Right cardiac atrium (tissue), 5 donors: ENCODE measurements at regions not wholly inside any gene's neighbourhood (a gene's known extent, or its start where the extent isn't known, plus 50 kb on each side); places are given as distances from the start of the nearest gene placed in this dataset.
A peak's percentile ranks its signal among the peaks of the same experiment; 100 is the strongest.

ENCODE experiments used
- ATAC-seq, 2 donors: fragments of 200-7000 bp; cut with Tn5 transposase; one replicate each; pipeline versions ENCODE4 v1.8.0 to v1.9.1; 2020; ENCODE audit warnings: moderate library complexity in 2 of 2, mild to moderate bottlenecking in 1 of 2
- DNase-seq, 3 donors: peaks; one replicate each; pipeline ENCODE4 v3.0.0-alpha.2; 2020
- H3K27ac ChIP-seq: one replicate; pipeline ENCODE4 v1.5.1; 2013; ENCODE audit warnings: mild to moderate bottlenecking, low read length, control low read depth, moderate library complexity
- H3K27me3 ChIP-seq: one replicate; pipeline ENCODE4 v1.6.1; 2013; ENCODE audit not compliant: control insufficient read depth, insufficient read depth
- H3K4me1 ChIP-seq: one replicate; pipeline ENCODE4 v1.6.1; 2013; ENCODE audit warnings: low read length; ENCODE audit not compliant: control insufficient read depth, insufficient read depth
- H3K4me3 ChIP-seq: one replicate; pipeline ENCODE4 v1.5.1; 2013; ENCODE audit warnings: low read length, control low read depth
- H3K9me3 ChIP-seq: one replicate; pipeline ENCODE4 v1.6.1; 2013; ENCODE audit warnings: low read length; ENCODE audit not compliant: control insufficient read depth
- WGBS: extraction: QIAGEN DNeasy Blood & Tissue Kit; methylation state at CpG from one replicate; pipeline ENCODE4 v1.1.7; 2013; 5-methylcytosine and 5-hydroxymethylcytosine counted together
- intact Hi-C, 4 donors: fragments of 100-400 bp; cut with DNase I; formaldehyde crosslinking; loops; one replicate each; pipeline versions ENCODE4 v1.11.0 to v1.14.0; 2022 to 2023
- donor health status: healthy with polysubstance abuse.
- donor health status: DM: no; HTN: yes; CAD: no.
- donor health status: DM: no; HTN: no; CAD: no.
- donor health status: DM: no; HTN: yes; CAD: no; lungs with severe emphysema.
- donor health status: DM: yes; HTN: yes; CAD: no.

DNA sequence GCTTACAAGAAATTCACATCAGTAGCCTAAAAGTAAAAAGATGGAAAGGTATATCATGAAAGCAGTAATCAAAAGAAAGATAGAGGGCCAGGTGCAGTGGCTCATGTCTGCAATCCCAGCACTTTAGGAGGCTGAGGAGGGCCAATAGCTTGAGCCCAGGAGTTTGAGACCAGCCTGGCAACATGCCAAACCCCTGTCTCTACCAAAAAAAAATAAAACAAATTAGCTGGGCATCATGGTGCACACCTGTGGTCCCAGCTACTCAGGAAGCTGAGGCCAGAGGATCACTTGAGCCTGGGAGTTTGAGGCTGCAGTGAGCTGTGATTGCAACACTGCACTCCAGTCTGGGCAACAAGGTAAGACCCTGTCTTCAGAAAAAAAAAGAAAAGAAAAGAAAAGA, 55.5 kb downstream of the GSPT2 start:
- ATAC-seq (no peak), DNase-seq (no peak)
- Histone ChIP-seq H3K9me3 (no peaks in the 10 kb centered on the region), H3K4me3 (no peak overlapping the region), H3K27ac (no peak overlapping the region), H3K4me1 (no peaks in the 10 kb centered on the region), H3K27me3 (no peaks in the 10 kb centered on the region)
- intact Hi-C loops: no loop called here

DNA sequence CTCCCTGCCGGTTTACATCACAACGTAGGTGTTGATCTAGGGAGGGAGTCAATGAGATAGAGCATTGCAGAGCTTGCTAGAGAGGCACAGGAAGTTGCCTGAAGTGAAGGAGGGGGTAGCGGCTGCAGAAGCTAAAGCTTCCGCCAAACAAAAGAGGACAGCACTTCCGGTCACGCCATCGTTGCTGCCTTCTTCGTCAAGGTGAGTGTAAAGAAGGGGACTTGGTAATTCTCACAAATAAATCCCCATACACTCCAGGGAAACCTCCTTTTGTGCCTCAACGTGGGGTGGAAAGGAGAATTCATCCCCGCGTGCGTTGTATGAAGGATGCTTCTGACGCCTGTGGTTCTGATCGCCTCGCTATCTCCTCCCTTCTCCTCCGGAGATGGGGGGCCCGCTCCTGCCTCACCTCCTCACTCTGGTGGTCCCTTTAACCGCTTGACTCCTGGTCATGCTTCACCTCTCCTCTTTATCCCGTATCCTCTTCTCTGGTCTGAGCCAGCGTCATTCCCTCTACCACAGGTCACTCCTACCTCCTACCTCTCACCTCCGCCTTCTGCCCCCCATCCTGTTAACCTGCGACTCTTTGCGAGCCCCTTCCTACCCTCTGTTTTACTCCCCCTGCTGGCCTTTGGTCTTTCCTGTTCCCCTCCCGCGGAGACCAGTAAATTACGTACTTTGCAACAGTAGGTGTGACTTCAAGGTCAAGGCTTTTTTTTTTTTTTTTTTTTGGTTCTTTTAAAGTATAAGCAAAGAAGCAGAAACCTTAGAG, 59.9 kb downstream of the GSPT2 start:
- intact Hi-C loops: no loop called here
- no peaks in the 10 kb centered on the region for H3K27me3 ChIP-seq
- under 1% methylated on average over 26 of the region's 26 CpGs for WGBS
- no peaks in the 10 kb centered on the region for H3K4me1 ChIP-seq
- peak overlapping the region; percentile 93 for H3K27ac ChIP-seq
- H3K4me3 ChIP-seq: peak overlapping the region; percentile 94
- ATAC-seq (peak; percentile 86 to 91), DNase-seq (peak; percentile 43 to 61 (median 54))
- no peaks in the 10 kb centered on the region for H3K9me3 ChIP-seq

DNA sequence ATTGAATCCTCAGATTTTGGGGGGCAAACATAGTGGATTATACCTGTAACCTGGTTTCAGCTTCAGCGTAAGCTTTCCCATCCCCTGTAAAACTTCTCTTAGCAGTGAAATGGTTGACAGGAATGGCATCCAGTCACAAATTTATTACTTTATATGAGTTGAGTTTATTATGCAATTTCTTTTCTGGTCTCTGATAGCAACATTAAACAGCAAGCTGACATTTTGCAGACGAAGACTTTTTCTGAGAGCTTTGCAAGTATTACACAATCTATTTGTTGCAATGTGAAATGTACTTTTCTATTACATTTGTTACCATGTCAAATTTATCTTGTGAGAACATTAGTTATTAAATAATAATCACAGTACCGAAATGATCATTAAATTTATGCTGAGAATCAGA, 60.6 kb downstream of the GSPT2 start:
- H3K27ac ChIP-seq: no peak overlapping the region

DNA sequence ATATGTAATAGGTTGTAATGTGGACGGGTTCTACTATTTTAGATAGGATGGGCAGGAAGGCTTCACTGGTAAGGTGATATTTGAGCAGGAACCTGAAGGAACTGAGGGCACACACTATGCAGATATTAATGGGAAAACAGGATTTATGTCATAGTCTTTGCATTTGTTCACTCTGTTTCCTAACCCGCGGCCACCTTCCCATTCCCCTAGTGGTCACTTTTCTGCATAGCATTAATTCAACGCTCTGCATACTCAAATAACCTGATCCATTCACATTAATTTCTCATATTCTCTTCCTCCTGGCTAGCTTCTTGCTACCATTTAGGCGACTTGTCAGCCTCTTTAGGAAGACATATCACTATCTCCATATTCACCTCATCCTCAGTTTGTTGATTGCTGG, 61.5 kb downstream of the GSPT2 start:
- no peaks in the 10 kb centered on the region for H3K27me3 ChIP-seq
- no peaks in the 10 kb centered on the region for H3K4me1 ChIP-seq
- H3K27ac ChIP-seq: no peak overlapping the region
- H3K4me3 ChIP-seq: no peak overlapping the region
- no peaks in the 10 kb centered on the region for H3K9me3 ChIP-seq
- intact Hi-C loops: no loop called here
- ATAC-seq (no peak), DNase-seq (no peak)
- WGBS: 93% methylated on average over 5 of the region's 5 CpGs

More for the DNA sequence above, 60.6 kb downstream of the GSPT2 start:
- Histone ChIP-seq H3K9me3 (no peaks in the 10 kb centered on the region), H3K27me3 (no peaks in the 10 kb centered on the region), H3K4me3 (peak overlapping the region; percentile 94), H3K4me1 (no peaks in the 10 kb centered on the region)
- 69% methylated on average over 3 of the region's 3 CpGs for WGBS
- intact Hi-C loops: no loop called here
- ATAC-seq: no peak
- no peak for DNase-seq

DNA sequence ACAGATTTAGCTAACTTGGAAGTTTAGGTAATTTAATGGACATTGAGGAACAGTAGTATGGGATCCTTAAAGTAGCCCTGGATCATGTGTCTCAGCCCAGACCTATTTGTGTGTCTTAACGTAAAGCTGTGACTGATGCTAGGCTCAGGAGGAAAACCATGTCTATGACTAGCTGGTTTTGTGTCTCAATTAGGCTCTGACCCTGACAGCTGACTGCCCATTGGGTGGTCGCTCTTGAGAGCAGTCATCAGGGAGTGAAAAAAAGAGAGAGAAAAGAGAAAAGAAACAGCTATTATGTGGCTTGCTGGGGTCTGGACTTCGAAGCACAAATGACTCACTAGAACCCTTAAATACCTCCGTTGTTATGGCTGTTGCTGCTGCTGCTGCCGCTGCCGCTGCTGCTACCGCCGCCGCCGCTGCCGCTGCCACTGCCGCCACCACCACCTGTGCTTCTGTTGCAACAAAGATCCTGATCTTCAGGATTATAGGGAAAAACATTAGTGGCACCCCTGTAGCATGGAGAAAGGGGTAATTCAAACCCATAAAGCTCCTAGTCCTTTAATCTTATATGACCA, 70.7 kb downstream of the GSPT2 start:
- no peak for DNase-seq
- Histone ChIP-seq H3K27me3 (no peaks in the 10 kb centered on the region), H3K9me3 (no peaks in the 10 kb centered on the region), H3K4me1 (no peaks in the 10 kb centered on the region), H3K27ac (no peak overlapping the region), H3K4me3 (no peak overlapping the region)
- no peak for ATAC-seq
- intact Hi-C loops: no loop called here
- WGBS: 90% methylated on average over 12 of the region's 12 CpGs

DNA sequence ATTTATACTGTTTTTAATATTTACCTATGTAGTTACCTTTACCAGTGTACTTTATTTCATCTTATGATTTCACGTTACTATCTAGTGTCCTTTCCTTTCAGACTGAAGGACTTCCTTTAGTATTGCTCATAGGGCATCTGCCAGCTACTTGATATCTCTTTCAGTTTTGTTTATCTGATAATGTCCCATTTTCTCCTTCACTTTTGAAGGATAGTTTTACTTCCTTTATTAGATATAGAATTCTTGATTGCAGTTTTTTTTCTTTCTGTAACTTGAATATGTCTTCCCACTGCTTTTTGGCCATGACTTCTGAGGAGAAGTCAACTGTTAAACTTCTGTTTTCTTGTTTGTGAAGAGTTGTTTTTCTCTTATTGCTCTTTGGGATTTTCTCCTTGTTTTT, 69.4 kb upstream of the MAGED1 start:
- no peak for DNase-seq
- WGBS: 44% methylated on average over 1 of the region's 1 CpG
- Histone ChIP-seq H3K27ac (no peak overlapping the region), H3K27me3 (no peaks in the 10 kb centered on the region), H3K4me3 (no peak overlapping the region), H3K4me1 (peaks cover 1% of the 10 kb centered on the region), H3K9me3 (no peaks in the 10 kb centered on the region)
- ATAC-seq: no peak
- intact Hi-C loops: no loop called here

DNA sequence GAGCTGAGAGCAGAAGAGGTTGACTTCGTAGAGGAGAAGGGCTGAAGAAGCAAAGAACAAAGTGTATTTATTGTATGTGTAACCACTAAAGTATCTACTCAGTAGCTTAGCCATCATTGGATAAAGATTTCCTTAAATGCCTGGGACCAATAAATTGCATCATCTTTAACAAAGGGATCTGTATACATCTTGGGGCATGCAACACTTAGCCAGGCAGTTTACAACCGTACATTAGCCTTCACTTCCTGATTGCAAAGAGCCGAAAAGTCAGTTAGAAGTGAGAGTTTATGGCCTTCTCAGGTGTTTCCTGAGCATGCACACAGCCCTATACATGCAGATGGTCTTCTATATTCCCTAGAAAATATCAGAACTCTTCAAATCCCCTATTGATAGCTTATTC, 68.0 kb upstream of the MAGED1 start:
- ATAC-seq: no peak
- intact Hi-C loops: no loop called here
- no peak for DNase-seq
- Histone ChIP-seq H3K4me3 (no peak overlapping the region), H3K4me1 (peaks cover 1% of the 10 kb centered on the region), H3K27me3 (no peaks in the 10 kb centered on the region), H3K27ac (no peak overlapping the region), H3K9me3 (no peaks in the 10 kb centered on the region)
- WGBS: 86% methylated on average over 3 of the region's 3 CpGs

DNA sequence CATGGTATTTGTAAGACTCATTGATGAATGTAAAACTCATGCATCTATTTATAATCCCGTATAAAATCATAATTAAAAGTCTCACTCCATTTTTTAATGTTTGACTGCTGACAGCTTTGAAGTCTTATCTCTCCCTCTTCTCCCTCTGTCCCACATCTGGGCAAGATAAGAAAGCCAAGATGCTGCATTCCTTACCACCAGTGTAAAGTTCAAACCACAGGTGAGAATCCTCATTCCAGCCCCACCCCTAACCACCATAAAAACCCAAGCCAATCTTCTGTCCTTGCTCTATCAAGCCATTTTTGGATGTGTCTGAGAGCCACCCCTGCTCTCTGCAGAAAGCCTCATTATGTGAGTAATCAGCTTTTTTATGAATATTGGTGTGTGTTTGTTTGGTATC, 59.3 kb upstream of the MAGED1 start:
- H3K27ac ChIP-seq: no peak overlapping the region
- no peaks in the 10 kb centered on the region for H3K27me3 ChIP-seq
- H3K4me1 ChIP-seq: no peaks in the 10 kb centered on the region
- WGBS: 59% methylated on average over 1 of the region's 1 CpG
- no peaks in the 10 kb centered on the region for H3K9me3 ChIP-seq
- intact Hi-C loops: no loop called here
- no peak for DNase-seq
- no peak for ATAC-seq
- H3K4me3 ChIP-seq: no peak overlapping the region

DNA sequence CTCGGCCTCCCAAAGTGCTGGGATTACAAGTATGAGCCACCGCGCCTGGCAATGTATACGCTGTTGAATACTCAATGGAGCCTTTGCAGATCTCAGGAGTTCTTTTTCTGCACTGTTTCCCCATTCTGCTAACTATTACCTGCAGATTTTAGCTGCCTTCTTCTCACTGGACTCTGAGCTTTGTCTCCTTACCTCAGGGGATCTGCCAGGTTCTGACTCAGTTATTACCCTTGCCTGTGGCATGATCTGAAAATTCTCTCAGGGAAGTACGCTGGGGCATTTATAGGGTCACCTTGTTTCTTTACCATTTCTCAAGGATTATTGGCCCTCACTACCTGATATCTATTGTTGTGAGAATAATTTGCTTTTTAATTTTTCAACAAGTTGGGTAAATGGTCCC, 56.6 kb upstream of the MAGED1 start:
- H3K27me3 ChIP-seq: no peaks in the 10 kb centered on the region
- ATAC-seq (no peak), DNase-seq (no peak)
- intact Hi-C loops: no loop called here
- H3K4me1 ChIP-seq: no peaks in the 10 kb centered on the region
- no peaks in the 10 kb centered on the region for H3K9me3 ChIP-seq
- H3K4me3 ChIP-seq: no peak overlapping the region
- no peak overlapping the region for H3K27ac ChIP-seq
- WGBS: 100% methylated on average over 5 of the region's 5 CpGs

DNA sequence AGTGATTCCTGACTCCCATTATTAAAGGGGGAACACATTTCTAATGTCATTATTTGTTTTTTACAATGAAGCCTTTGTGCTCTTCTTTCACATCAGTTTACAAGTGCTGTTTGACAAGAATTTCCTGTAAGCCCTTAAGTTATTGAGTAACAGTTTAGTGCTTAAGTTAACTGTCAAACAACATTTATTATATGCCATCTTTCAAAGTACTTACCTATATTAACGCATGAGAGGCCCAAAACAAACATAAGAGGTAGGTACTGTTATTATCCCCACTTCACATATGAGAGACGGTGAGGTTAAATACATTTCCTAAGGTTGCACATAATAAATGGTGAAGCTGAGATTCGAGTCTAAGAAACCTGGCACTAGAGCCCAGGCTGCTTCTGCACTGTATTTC, 56.0 kb upstream of the MAGED1 start:
- no peak overlapping the region for H3K4me3 ChIP-seq
- no peaks in the 10 kb centered on the region for H3K4me1 ChIP-seq
- ATAC-seq (no peak), DNase-seq (no peak)
- H3K9me3 ChIP-seq: no peaks in the 10 kb centered on the region
- no peaks in the 10 kb centered on the region for H3K27me3 ChIP-seq
- intact Hi-C loops: no loop called here
- H3K27ac ChIP-seq: no peak overlapping the region
- WGBS: 78% methylated on average over 3 of the region's 3 CpGs

DNA sequence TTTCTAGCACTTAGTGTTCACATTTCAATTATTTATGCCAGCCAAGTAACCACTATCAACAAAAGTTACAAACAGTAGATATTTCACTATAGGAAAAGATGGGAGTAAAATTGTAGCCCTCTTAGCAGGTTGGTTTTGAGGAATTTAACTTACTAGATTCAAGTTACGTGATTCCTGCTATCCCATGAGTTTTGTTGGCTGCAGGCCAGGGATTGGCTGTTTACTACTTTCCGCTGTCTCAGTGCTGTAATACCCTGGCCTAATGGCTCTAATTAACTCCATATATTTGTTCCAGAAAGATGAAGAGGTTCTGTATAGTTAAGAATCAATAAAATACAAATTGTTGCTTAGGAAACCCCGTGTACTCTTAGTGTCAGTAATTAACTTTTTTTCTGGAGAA, 55.5 kb upstream of the MAGED1 start:
- intact Hi-C loops: no loop called here

More for the DNA sequence above, 55.5 kb upstream of the MAGED1 start:
- Histone ChIP-seq H3K27me3 (no peaks in the 10 kb centered on the region), H3K4me3 (no peak overlapping the region), H3K9me3 (no peaks in the 10 kb centered on the region), H3K27ac (no peak overlapping the region), H3K4me1 (no peaks in the 10 kb centered on the region)
- peak; percentile 40 to 82 (median 65) for DNase-seq
- 21% methylated on average over 3 of the region's 3 CpGs for WGBS
- no peak for ATAC-seq
